Body of pancreas (tissue), 4 donors: ENCODE measurements at regions not wholly inside any gene's neighbourhood (a gene's known extent, or its start where the extent isn't known, plus 50 kb on each side); places are given as distances from the start of the nearest gene placed in this dataset.

ENCODE experiments used
- POLR2A ChIP-seq, 3 donors: fragments of 450-650 bp; IDR thresholded peaks; one replicate each; pipeline ENCODE4 v1.6.1; 2016; ENCODE audit warnings: antibody characterized with exemption in 3 of 3, mild to moderate bottlenecking in 2 of 3
- TF ChIP-seq, protein P1 (sequence below), 7 experiments: fragments of 450-650 bp in 4 of 7; fragments of 200-600 bp in 3 of 7; sonication (generic) in 3 of 7; IDR thresholded peaks; one replicate each; pipeline ENCODE4 v1.5.1; 2016 to 2019; ENCODE audit warnings: antibody characterized with exemption in 7 of 7

GRCh38 chr3:70863049-70863448 is 550.6 kb upstream of the MDFIC2 start:
- no peak for TF ChIP-seq POLR2A (IDR thresholded peaks at IDR 0.05)
- TF ChIP-seq, protein P1, sequence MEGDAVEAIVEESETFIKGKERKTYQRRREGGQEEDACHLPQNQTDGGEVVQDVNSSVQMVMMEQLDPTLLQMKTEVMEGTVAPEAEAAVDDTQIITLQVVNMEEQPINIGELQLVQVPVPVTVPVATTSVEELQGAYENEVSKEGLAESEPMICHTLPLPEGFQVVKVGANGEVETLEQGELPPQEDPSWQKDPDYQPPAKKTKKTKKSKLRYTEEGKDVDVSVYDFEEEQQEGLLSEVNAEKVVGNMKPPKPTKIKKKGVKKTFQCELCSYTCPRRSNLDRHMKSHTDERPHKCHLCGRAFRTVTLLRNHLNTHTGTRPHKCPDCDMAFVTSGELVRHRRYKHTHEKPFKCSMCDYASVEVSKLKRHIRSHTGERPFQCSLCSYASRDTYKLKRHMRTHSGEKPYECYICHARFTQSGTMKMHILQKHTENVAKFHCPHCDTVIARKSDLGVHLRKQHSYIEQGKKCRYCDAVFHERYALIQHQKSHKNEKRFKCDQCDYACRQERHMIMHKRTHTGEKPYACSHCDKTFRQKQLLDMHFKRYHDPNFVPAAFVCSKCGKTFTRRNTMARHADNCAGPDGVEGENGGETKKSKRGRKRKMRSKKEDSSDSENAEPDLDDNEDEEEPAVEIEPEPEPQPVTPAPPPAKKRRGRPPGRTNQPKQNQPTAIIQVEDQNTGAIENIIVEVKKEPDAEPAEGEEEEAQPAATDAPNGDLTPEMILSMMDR (IDR thresholded peaks at IDR 0.05): no peak
